IPS-NIHi7 (cell line): ENCODE measurements at regions not wholly inside any gene's neighbourhood (a gene's known extent, or its start where the extent isn't known, plus 50 kb on each side); places are given as distances from the start of the nearest gene placed in this dataset.
"Not testable (repeated sequence)": the region's sequence is repeated elsewhere in the genome, so short reads cannot be mapped to it uniquely, and the experiment has no call there.

Experiments
- DNase-seq: peaks from one replicate; pipeline ENCODE4 v3.0.0; 2012; ENCODE audit warnings: mixed read lengths; ENCODE audit errors: extremely low spot score

GRCh38 chr11:134598368-134598767 lies 186.3 kb upstream of the B3GAT1 start:
- no peak for DNase-seq

GRCh38 chr11:134597452-134597851 lies 185.4 kb upstream of the B3GAT1 start:
- DNase-seq, result no peak

GRCh38 chr11:134596404-134596803 lies 184.4 kb upstream of the B3GAT1 start:
- no peak for DNase-seq

DNA sequence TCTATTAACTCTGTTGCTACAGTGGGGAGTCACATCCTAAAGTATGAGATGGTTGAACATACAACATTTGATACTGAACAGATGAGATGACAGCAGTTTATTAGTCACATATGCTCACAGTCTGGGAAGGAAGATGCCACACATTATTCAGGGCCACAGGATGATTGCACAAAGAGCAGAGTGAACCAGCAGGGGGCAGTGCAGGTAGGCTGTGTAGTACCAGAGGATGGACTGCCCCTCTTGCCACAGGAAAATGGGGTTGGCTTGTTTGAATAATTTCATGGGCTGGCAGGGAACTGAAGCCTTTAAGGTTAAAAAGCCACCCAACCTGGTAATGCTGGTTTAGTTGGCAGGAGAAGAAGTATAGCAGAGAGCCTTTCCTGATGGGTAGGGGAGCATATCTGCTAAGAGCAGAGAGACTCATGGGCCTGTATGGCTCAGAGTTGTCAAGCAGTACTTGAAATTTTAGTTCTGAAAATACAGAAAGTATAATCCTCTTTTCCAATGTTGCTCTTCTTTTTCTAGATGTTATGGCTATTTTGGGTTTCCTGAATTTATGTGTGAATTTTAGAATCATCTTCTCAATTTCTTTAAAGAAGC lies 180.4 kb upstream of the B3GAT1 start:
- DNase-seq, result peak; percentile 74

GRCh38 chr11:134591338-134591737 lies 179.3 kb upstream of the B3GAT1 start:
- no peak for DNase-seq

DNA sequence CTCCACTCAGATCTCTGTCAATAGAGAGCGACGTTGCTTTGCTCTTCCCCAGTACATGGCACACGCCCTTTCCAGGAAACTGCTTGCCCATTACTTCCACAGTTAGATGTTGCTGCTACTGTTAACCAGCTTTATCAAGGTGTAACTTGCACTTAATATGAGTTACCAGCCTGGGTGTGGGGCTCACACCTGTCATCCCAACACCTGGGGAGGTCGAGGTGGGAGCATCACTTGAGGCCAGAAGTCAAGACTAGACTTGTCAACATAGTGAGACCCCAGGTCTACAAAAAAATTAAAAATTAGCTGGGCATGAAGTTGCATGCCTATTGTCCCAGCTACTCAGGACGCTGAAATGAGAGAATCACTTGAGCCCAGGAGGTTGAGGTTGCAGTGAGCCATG lies 177.1 kb upstream of the B3GAT1 start:
- DNase-seq, result no peak

DNA sequence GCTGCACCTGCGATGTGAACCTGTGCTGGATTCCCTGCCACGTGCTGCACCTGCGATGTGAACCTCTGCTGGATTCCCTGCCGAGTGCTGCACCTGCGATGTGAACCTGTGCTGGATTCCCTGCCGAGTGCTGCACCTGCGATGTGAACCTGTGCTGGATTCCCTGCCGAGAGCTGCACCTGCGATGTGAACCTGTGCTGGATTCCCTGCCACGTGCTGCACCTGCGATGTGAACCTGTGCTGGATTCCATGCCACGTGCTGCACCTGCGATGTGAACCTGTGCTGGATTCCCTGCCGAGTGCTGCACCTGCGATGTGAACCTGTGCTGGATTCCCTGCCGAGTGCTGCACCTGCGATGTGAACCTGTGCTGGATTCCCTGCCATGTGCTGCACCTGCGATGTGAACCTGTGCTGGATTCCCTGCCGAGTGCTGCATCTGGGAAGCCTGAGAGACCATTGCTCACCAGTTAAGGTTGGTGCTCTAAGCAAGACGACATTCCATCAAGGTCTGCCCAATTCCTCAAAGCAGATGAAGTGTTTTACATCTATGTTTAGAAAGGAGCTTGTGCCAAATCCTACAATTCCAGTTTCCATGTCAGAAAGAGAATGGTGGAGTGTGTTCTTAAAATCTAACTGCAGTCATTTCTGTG lies 176.5 kb upstream of the B3GAT1 start:
- DNase-seq, result not testable (repeated sequence)

DNA sequence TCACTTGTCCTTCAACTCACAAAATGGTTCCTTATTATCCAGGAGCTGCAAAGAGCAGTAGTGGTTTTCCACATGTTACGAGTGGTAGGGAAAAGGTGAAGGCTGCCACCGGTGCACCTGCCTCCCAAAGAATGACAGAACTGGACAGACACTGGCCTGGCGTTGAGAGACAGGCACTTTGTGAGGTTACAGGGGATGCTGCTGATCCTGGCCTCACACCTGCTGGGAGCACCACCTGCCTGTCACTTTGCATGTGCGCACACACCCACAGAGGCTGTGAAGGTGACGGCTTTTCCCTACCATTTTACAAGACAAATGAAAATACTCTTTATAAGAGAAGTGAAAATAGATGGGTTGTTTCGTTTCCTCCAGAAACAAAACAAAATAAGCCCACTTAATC lies 175.3 kb upstream of the B3GAT1 start:
- no peak for DNase-seq

GRCh38 chr11:134586726-134587125 lies 174.7 kb upstream of the B3GAT1 start:
- DNase-seq, result no peak

GRCh38 chr11:134585666-134586610 lies 173.9 kb upstream of the B3GAT1 start:
- no peak for DNase-seq

GRCh38 chr11:134584706-134585445 lies 172.8 kb upstream of the B3GAT1 start:
- DNase-seq, result no peak

DNA sequence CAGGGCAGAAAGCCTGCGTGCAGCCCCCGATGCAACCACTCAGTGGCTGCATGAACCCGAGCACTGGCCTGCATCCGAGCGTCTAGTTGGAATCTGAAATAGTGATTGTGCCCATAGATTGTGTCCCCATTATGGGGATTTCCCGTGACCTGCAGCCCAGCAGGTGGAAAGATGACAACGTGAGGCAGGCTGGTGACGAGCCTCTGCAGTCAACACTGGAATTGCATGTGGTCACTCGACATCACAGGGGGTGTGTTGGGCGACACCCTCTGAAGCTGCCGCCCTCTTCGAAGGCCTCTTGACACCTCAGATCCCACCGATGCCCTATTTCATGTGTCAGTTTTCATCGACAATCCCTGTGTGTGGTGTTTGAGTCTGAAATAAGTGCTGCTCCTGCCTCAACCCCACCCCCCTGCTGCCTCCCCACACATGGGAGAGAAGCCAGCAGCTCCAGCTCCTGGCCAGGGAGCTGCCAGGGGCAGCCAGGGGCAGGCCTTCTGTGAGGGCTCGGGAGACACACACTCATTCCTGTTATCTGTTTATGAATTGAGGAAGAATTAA lies 172.0 kb upstream of the B3GAT1 start:
- DNase-seq, result no peak

- no peak for DNase-seq
Observed at GRCh38 chr11:134583397-134583990, 171.5 kb upstream of the B3GAT1 start.

GRCh38 chr11:134582770-134583095 lies 170.7 kb upstream of the B3GAT1 start:
- no peak for DNase-seq

DNA sequence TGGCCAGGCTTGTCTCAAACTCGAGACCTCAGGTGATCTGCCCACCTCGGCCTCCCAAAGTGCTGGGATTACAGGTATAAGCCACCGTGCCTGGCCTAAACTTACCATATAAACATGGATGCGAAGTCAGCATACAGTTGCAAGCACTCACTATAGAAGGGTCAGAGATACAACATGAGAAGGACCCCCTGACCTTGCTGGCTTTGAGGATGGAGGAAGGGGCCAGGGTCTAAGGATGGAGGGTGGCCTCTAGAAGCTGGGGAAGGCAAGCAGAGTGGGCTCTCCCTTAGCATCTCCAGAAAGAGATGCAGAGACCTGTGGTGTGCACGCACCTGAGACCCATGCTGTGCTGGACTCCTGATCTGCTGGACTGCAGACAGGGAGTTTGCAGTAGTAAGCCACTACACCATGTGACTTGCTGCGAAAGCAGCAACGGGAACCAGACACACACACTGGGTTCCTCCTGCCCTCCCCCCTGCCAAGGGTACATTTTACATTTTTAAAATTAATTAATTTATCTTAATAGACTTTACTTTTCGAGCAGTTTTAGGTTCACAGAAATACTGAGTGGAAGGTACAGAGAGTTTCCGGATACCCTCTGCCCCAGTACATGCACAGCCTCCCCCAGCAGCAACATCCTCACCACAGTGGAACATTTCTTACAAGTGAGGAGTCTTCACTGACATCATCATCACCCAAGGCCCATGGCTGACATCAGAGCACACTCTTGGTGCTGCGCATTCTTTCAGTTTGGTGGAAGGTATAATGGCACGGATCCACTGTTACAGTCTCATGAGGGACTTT lies 170.1 kb upstream of the B3GAT1 start:
- no peak for DNase-seq

GRCh38 chr11:134581121-134581626 lies 169.1 kb upstream of the B3GAT1 start:
- no peak for DNase-seq

GRCh38 chr11:134580610-134580975 lies 168.6 kb upstream of the B3GAT1 start:
- no peak for DNase-seq

DNA sequence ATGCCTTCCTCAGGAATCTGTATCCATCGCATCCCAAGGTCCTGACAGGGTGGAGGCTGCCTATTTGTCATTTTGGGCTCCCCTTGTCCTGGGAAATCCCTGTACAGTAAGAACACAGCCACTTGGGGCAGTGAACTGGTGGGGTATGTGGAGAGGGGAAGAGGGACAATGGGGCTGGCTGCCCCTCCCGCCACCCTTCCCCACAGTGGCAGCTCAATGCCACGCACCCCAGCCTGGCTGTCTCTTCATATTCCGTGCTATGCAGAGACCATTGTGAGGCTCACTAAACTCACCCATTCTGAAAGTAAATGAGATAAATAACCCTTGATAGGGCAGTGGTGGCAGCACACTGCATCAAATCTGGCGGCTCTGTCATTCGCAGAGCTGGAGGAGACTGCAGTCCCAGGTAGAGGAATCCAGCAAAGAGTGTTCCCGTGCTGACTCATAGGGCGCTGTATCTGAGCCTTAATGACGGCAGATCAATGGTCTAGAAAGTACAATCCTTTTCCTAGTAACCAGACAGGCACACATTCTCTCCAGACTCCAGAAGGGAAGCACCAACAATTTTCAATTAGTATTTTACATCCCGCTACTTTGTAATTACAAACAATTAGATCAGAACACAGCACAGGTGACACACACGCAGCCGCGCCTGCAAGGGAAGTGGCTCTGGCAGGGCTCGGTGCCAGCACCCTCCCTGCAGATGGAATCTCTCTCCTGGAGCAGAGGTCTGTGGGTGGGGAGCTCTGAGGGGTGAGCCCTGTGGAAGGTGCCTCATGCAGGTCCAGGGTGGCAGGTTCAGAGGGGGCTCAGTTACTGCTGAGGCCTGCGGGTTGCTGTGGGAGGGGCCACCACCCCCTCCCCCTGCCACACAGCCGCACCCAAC lies 167.9 kb upstream of the B3GAT1 start:
- DNase-seq, result no peak
